HL-60 (cell line): ENCODE measurements at regions not wholly inside any gene's neighbourhood (a gene's known extent, or its start where the extent isn't known, plus 50 kb on each side); places are given as distances from the start of the nearest gene placed in this dataset.

ENCODE experiments used
- DNase-seq, 2 experiments: peaks; one replicate each; pipeline ENCODE4 v3.0.0-alpha.2; 2010 to 2020; ENCODE audit warnings: low read depth in 1 of 2, low spot score in 1 of 2
- H3K27ac ChIP-seq: fragments of 250-450 bp; sonication (Bioruptor Pico); replicated peaks from 2 replicates; pipeline ENCODE4 v1.5.1; 2020; ENCODE audit warnings: mild to moderate bottlenecking, moderate library complexity
- H3K27me3 ChIP-seq: fragments of 250-450 bp; sonication (Bioruptor Pico); 2 replicates; pipeline ENCODE4 v1.5.1; 2021; ENCODE audit warnings: mild to moderate bottlenecking, moderate library complexity; ENCODE audit not compliant: insufficient read depth, poor library complexity, severe bottlenecking
- H3K4me3 ChIP-seq: replicated peaks from 2 replicates; pipeline ENCODE4 v1.5.1; 2011; ENCODE audit warnings: mild to moderate bottlenecking, control low read depth, low read length; ENCODE audit not compliant: insufficient read depth
- GABPA ChIP-seq: IDR thresholded peaks from 2 replicates; pipeline ENCODE4 v1.6.1; 2012; ENCODE audit warnings: low read depth
- POLR2AphosphoS5 ChIP-seq: IDR thresholded peaks from 2 replicates; pipeline ENCODE4 v1.6.1; 2012; ENCODE audit warnings: low read depth
- SPI1 ChIP-seq: IDR thresholded peaks from 2 replicates; pipeline ENCODE4 v1.6.1; 2012; ENCODE audit warnings: low read depth, mild to moderate bottlenecking, borderline replicate concordance
- TF ChIP-seq, protein P1 (sequence below): IDR thresholded peaks from 2 replicates; pipeline ENCODE4 v1.6.1; 2012; ENCODE audit warnings: low read depth; ENCODE audit not compliant: insufficient replicate concordance
- TF ChIP-seq, protein P2 (sequence below): IDR thresholded peaks from one replicate; pipeline ENCODE4 v1.5.1; 2011; ENCODE audit warnings: low read length, control low read depth, inconsistent platforms; ENCODE audit not compliant: insufficient read depth

DNA sequence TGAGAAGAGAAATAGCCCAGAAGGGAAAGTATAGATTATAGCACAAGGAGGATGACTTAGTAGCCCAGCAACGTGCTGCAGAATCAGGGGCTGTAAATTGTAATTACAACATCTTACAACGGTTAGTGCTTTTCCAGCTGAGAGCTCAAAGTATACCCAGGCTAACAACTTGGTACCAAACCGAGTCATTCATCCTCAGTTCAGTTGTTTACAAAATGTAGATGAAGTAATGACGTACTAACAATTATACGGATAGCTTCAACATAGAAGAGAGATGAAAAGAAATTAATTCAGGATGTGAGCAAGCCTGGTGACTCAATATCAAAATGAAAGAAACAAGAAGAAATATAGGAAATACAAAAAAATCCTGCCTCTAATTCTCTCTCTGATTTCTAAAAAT is 99.2 kb downstream of the DYNAP start:
- Histone ChIP-seq H3K27ac (no peak overlapping the region), H3K27me3 (no peaks in the 10 kb centered on the region), H3K4me3 (no peak overlapping the region)
- no peak for TF ChIP-seq GABPA
- TF ChIP-seq, protein P1, sequence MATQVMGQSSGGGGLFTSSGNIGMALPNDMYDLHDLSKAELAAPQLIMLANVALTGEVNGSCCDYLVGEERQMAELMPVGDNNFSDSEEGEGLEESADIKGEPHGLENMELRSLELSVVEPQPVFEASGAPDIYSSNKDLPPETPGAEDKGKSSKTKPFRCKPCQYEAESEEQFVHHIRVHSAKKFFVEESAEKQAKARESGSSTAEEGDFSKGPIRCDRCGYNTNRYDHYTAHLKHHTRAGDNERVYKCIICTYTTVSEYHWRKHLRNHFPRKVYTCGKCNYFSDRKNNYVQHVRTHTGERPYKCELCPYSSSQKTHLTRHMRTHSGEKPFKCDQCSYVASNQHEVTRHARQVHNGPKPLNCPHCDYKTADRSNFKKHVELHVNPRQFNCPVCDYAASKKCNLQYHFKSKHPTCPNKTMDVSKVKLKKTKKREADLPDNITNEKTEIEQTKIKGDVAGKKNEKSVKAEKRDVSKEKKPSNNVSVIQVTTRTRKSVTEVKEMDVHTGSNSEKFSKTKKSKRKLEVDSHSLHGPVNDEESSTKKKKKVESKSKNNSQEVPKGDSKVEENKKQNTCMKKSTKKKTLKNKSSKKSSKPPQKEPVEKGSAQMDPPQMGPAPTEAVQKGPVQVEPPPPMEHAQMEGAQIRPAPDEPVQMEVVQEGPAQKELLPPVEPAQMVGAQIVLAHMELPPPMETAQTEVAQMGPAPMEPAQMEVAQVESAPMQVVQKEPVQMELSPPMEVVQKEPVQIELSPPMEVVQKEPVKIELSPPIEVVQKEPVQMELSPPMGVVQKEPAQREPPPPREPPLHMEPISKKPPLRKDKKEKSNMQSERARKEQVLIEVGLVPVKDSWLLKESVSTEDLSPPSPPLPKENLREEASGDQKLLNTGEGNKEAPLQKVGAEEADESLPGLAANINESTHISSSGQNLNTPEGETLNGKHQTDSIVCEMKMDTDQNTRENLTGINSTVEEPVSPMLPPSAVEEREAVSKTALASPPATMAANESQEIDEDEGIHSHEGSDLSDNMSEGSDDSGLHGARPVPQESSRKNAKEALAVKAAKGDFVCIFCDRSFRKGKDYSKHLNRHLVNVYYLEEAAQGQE: no peak
- TF ChIP-seq SPI1: no peak
- no peak for TF ChIP-seq POLR2AphosphoS5
- TF ChIP-seq, protein P2, sequence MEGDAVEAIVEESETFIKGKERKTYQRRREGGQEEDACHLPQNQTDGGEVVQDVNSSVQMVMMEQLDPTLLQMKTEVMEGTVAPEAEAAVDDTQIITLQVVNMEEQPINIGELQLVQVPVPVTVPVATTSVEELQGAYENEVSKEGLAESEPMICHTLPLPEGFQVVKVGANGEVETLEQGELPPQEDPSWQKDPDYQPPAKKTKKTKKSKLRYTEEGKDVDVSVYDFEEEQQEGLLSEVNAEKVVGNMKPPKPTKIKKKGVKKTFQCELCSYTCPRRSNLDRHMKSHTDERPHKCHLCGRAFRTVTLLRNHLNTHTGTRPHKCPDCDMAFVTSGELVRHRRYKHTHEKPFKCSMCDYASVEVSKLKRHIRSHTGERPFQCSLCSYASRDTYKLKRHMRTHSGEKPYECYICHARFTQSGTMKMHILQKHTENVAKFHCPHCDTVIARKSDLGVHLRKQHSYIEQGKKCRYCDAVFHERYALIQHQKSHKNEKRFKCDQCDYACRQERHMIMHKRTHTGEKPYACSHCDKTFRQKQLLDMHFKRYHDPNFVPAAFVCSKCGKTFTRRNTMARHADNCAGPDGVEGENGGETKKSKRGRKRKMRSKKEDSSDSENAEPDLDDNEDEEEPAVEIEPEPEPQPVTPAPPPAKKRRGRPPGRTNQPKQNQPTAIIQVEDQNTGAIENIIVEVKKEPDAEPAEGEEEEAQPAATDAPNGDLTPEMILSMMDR: no peak
- DNase-seq: no peak

DNA sequence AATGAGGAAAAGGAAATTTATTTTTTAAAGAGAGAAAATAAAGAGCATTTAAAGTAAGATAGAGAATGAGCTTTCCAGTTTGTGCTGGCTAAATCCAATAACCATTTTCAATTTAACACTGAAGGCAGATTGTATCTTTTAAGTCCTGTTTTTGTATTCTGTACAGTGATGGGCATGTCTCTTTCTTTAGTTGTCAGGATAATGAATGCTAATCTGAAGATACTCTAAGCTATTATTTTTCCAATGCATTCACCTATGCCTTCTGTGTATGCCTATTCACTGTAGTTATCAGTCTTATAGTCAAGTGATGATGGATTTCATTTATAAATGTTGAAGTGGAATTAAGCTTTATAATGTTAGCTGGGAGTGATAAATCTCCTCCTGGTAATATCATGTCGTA is 101.4 kb downstream of the DYNAP start:
- no peak for DNase-seq
- Histone ChIP-seq H3K27ac (no peak overlapping the region), H3K27me3 (no peaks in the 10 kb centered on the region), H3K4me3 (no peak overlapping the region)
- TF ChIP-seq, protein P2: no peak
- no peak for TF ChIP-seq POLR2AphosphoS5

DNA sequence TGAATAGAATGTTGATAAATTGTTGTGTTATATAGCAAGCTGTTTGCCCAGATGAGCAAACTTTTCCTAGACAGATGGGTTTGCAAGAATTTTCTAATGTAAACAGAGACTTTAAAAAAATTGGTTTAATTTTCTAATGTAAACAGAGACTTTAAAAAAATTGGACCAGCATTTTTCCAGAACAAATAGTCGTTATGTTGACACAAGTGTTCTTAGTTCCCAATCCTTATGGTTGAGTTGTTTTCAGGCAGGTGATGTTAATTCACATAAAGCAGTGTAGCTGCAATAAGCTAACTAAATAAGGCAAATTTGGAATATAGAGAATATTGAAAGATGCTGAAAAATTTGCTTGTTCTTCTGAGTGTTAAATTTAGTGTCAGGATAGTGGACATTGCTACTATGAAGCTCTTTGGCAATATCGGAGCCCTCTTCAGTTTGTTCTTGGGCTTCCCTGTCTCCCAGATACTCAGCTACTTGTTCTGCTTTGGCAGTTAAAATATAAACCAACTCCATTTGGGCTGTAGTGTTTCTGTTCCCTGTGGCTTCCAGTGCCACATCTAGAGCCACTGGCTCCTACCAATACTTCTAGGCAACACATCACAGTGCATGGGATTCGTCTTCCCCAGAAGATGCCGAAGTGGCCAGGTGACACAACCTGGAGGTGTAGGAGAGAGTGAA is 105.7 kb downstream of the DYNAP start:
- Histone ChIP-seq H3K4me3 (no peak overlapping the region), H3K27me3 (no peaks in the 10 kb centered on the region), H3K27ac (no peak overlapping the region)
- TF ChIP-seq GABPA: no peak
- no peak for TF ChIP-seq SPI1
- no peak for TF ChIP-seq POLR2AphosphoS5
- TF ChIP-seq, protein P2: no peak
- TF ChIP-seq, protein P1: no peak
- DNase-seq: no peak

DNA sequence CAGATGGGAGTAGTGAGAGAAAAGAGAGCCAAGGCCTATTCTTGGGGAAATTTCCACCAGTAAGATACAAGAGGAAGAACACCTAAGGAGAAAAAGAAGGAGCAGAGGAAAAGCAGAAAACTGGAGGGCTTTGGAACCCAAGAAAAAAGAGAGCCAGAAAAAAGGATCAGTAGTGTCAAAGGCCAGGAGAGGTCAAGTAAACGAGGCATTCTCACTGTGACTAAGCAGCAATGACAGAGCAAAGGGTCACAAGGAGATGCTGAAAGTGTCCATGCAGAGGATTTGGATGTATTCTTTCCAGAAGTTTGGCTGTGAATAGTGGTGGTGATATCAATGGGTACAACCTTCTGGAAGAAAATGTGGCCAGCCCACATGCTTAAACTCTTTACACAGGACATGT is 109.5 kb downstream of the DYNAP start:
- Histone ChIP-seq H3K27me3 (no peaks in the 10 kb centered on the region), H3K4me3 (no peak overlapping the region), H3K27ac (no peak overlapping the region)
- TF ChIP-seq GABPA: no peak
- TF ChIP-seq SPI1: no peak
- TF ChIP-seq, protein P2: no peak
- TF ChIP-seq, protein P1: no peak
- TF ChIP-seq POLR2AphosphoS5: no peak
- DNase-seq: no peak
